Natural killer cell (primary cell): ENCODE measurements at regions not wholly inside any gene's neighbourhood (a gene's known extent, or its start where the extent isn't known, plus 50 kb on each side); places are given as distances from the start of the nearest gene placed in this dataset.

Source experiments
- ATAC-seq, 3 donors: fragments of 150-1000 bp in 2 of 3; fragments of 200-7000 bp in 1 of 3; cut with Tn5 transposase; 1 replicate in 1 of 3; 2 replicates in 2 of 3; pipeline ENCODE4 v1.10.0; 2021; ENCODE audit warnings: mild to moderate bottlenecking in 2 of 3, moderate library complexity in 2 of 3
- DNase-seq, 2 donors: peaks; one replicate each; pipeline versions ENCODE4 v3.0.0 to v3.0.0-alpha.2; 2013 to 2021; ENCODE audit warnings: mixed read lengths in 1 of 2
- H3K27ac ChIP-seq: one replicate; pipeline ENCODE4 v1.5.1; 2013; ENCODE audit warnings: mild to moderate bottlenecking, low read length
- H3K27me3 ChIP-seq: one replicate; pipeline ENCODE4 v1.6.1; 2013; ENCODE audit warnings: low read length; ENCODE audit not compliant: control insufficient read depth, insufficient read depth
- H3K36me3 ChIP-seq: one replicate; pipeline ENCODE4 v1.6.1; 2013; ENCODE audit warnings: low read length; ENCODE audit not compliant: control insufficient read depth, insufficient read depth
- H3K4me1 ChIP-seq: one replicate; pipeline ENCODE4 v1.6.1; 2013; ENCODE audit warnings: low read length; ENCODE audit not compliant: control insufficient read depth, insufficient read depth
- H3K4me3 ChIP-seq: one replicate; pipeline ENCODE4 v1.5.1; 2013; ENCODE audit warnings: low read length
- H3K9me3 ChIP-seq: one replicate; pipeline ENCODE4 v1.6.1; 2013; ENCODE audit warnings: low read length; ENCODE audit not compliant: control insufficient read depth, insufficient read depth
- H3K27ac Mint-ChIP-seq, 2 donors: one replicate each; pipeline ENCODE4 v1.8.0; 2022; ENCODE audit warnings: mild to moderate bottlenecking in 2 of 2, mixed read lengths in 2 of 2, moderate library complexity in 1 of 2
- H3K27me3 Mint-ChIP-seq, 2 donors: one replicate each; pipeline ENCODE4 v1.8.0; 2022; ENCODE audit warnings: low read depth in 2 of 2, mixed read lengths in 2 of 2
- H3K36me3 Mint-ChIP-seq: one replicate; pipeline ENCODE4 v1.8.0; 2022; ENCODE audit warnings: mixed read lengths
- H3K4me1 Mint-ChIP-seq, 2 donors: one replicate each; pipeline ENCODE4 v1.8.0; 2022; ENCODE audit warnings: mixed read lengths in 2 of 2
- H3K4me3 Mint-ChIP-seq: one replicate; pipeline ENCODE4 v1.8.0; 2022; ENCODE audit warnings: mild to moderate bottlenecking, moderate library complexity, mixed read lengths
- H3K9me3 Mint-ChIP-seq, 2 donors: one replicate each; pipeline ENCODE4 v1.8.0; 2022; ENCODE audit warnings: mixed read lengths in 2 of 2
- CTCF ChIP-seq: fragments of 200-600 bp; IDR thresholded peaks from one replicate; pipeline ENCODE4 v1.8.0; 2022; ENCODE audit warnings: antibody characterized with exemption
- WGBS: methylation state at CpG from one replicate; pipeline ENCODE4 v1.1.7; 2013; ENCODE audit warnings: missing lambda C conversion rate; ENCODE audit not compliant: insufficient coverage; 5-methylcytosine and 5-hydroxymethylcytosine counted together
- intact Hi-C: fragments of 100-400 bp; cut with micrococcal nuclease; formaldehyde crosslinking; loops from one replicate; pipeline ENCODE4 v1.14.2; 2022

- H3K27ac Mint-ChIP-seq, result no peak overlapping the region
- WGBS, result 100% methylated on average over 3 of the region's 3 CpGs
- TF ChIP-seq CTCF, result no peak
- intact Hi-C loops, result no loop called here
- H3K27me3 Mint-ChIP-seq, result peaks cover 0 to 5% of the 10 kb centered on the region in 2 donors
- H3K9me3 ChIP-seq, result no peaks in the 10 kb centered on the region
- no peak overlapping the region for H3K27ac ChIP-seq
- no peak overlapping the region for H3K4me3 ChIP-seq
- DNase-seq (no peak), ATAC-seq (no peak)
- no peaks in the 10 kb centered on the region for H3K9me3 Mint-ChIP-seq
- no peaks in the 10 kb centered on the region for H3K4me1 Mint-ChIP-seq
- no peak overlapping the region for H3K4me3 Mint-ChIP-seq
- H3K36me3 ChIP-seq, result no peaks in the 10 kb centered on the region
- no peaks in the 10 kb centered on the region for H3K4me1 ChIP-seq
- no peaks in the 10 kb centered on the region for H3K36me3 Mint-ChIP-seq
- no peaks in the 10 kb centered on the region for H3K27me3 ChIP-seq
Measured at GRCh38 chr13:40341501-40341900, 324.9 kb downstream of the FOXO1 start.

- Mint-ChIP-seq H3K36me3 (no peaks in the 10 kb centered on the region), H3K27me3 (peaks cover 0 to 5% of the 10 kb centered on the region in 2 donors), H3K4me3 (no peak overlapping the region), H3K4me1 (no peaks in the 10 kb centered on the region), H3K27ac (no peak overlapping the region), H3K9me3 (no peaks in the 10 kb centered on the region)
- Histone ChIP-seq H3K4me3 (no peak overlapping the region), H3K36me3 (no peaks in the 10 kb centered on the region), H3K4me1 (no peaks in the 10 kb centered on the region), H3K27me3 (no peaks in the 10 kb centered on the region), H3K27ac (no peak overlapping the region), H3K9me3 (no peaks in the 10 kb centered on the region)
- DNase-seq (no peak), ATAC-seq (no peak)
- no peak for TF ChIP-seq CTCF
- 80% methylated on average over 7 of the region's 7 CpGs for WGBS
- intact Hi-C loops, result no loop called here
Measured at GRCh38 chr13:40342461-40342860, 324.0 kb downstream of the FOXO1 start.

- intact Hi-C loops, result no loop called here
- Mint-ChIP-seq H3K27ac (no peak overlapping the region), H3K4me3 (no peak overlapping the region), H3K4me1 (no peaks in the 10 kb centered on the region), H3K9me3 (no peaks in the 10 kb centered on the region), H3K27me3 (peaks cover 0 to 3% of the 10 kb centered on the region in 2 donors), H3K36me3 (no peaks in the 10 kb centered on the region)
- H3K27me3 ChIP-seq, result no peaks in the 10 kb centered on the region
- DNase-seq, result no peak
- 85% methylated on average over 3 of the region's 3 CpGs for WGBS
- no peaks in the 10 kb centered on the region for H3K36me3 ChIP-seq
- no peak overlapping the region for H3K27ac ChIP-seq
- H3K4me3 ChIP-seq, result no peak overlapping the region
- no peaks in the 10 kb centered on the region for H3K9me3 ChIP-seq
- TF ChIP-seq CTCF, result no peak
- H3K4me1 ChIP-seq, result no peaks in the 10 kb centered on the region
- ATAC-seq, result no peak
Measured at GRCh38 chr13:40342901-40343300, 323.5 kb downstream of the FOXO1 start.

GRCh38 chr13:40343550-40344269, 322.7 kb downstream of the FOXO1 start:
- H3K27me3 ChIP-seq, result no peaks in the 10 kb centered on the region
- no peaks in the 10 kb centered on the region for H3K9me3 ChIP-seq
- Mint-ChIP-seq H3K4me3 (no peak overlapping the region), H3K36me3 (no peaks in the 10 kb centered on the region), H3K27ac (no peak overlapping the region), H3K27me3 (no peaks in the 10 kb centered on the region), H3K4me1 (no peaks in the 10 kb centered on the region), H3K9me3 (no peaks in the 10 kb centered on the region)
- no peaks in the 10 kb centered on the region for H3K4me1 ChIP-seq
- WGBS, result 100% methylated on average over 2 of the region's 3 CpGs
- no peak for DNase-seq
- H3K4me3 ChIP-seq, result no peak overlapping the region
- no peak overlapping the region for H3K27ac ChIP-seq
- no peaks in the 10 kb centered on the region for H3K36me3 ChIP-seq
- intact Hi-C loops, result no loop called here
- no peak for ATAC-seq
- no peak for TF ChIP-seq CTCF
